Prostate gland (tissue), 2 donors: ENCODE measurements at regions not wholly inside any gene's neighbourhood (a gene's known extent, or its start where the extent isn't known, plus 50 kb on each side); places are given as distances from the start of the nearest gene placed in this dataset.

ENCODE experiments used
- POLR2A ChIP-seq: fragments of 450-650 bp; IDR thresholded peaks from one replicate; pipeline ENCODE4 v1.6.1; 2016; ENCODE audit warnings: antibody characterized with exemption, mild to moderate bottlenecking
- POLR2AphosphoS5 ChIP-seq: sonication (generic); formaldehyde crosslinking; IDR thresholded peaks from one replicate; pipeline ENCODE4 v1.6.1; 2017; ENCODE audit warnings: antibody characterized with exemption
- TF ChIP-seq, protein P1 (sequence below), 4 experiments: fragments of 200-600 bp in 2 of 4; fragments of 450-650 bp in 2 of 4; sonication (generic) in 2 of 4; IDR thresholded peaks; 1 replicate in 3 of 4; 2 replicates in 1 of 4; pipeline ENCODE4 v1.5.1; 2016 to 2019; ENCODE audit warnings: antibody characterized with exemption in 4 of 4, mild to moderate bottlenecking in 2 of 4, moderate library complexity in 2 of 4

DNA sequence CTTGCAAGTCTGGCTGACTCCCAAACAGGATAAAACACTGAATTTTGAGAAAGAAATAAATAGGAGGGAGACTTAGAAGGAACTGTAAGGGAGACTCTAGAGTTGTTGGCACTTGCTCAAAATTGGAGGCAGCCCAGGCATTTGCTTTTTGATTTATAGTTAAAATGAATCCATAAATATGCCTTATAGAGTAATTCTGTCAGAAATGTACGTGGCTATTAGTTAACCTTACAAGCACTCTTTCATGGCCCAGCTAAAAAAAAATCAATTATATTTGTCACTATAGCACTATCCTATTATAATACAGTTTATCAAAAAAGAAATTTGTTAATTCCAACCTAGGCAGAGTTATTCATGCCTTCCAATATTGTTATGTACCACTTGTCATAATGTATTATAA, 1000.0 kb upstream of the CHORDC1 start:
- TF ChIP-seq POLR2A (no peak), POLR2AphosphoS5 (no peak)
- TF ChIP-seq, protein P1, sequence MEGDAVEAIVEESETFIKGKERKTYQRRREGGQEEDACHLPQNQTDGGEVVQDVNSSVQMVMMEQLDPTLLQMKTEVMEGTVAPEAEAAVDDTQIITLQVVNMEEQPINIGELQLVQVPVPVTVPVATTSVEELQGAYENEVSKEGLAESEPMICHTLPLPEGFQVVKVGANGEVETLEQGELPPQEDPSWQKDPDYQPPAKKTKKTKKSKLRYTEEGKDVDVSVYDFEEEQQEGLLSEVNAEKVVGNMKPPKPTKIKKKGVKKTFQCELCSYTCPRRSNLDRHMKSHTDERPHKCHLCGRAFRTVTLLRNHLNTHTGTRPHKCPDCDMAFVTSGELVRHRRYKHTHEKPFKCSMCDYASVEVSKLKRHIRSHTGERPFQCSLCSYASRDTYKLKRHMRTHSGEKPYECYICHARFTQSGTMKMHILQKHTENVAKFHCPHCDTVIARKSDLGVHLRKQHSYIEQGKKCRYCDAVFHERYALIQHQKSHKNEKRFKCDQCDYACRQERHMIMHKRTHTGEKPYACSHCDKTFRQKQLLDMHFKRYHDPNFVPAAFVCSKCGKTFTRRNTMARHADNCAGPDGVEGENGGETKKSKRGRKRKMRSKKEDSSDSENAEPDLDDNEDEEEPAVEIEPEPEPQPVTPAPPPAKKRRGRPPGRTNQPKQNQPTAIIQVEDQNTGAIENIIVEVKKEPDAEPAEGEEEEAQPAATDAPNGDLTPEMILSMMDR (IDR thresholded peaks at IDR 0.05) = no peak
